ENCODE measurements at regions not wholly inside any gene's neighbourhood (a gene's known extent, or its start where the extent isn't known, plus 50 kb on each side); places are given as distances from the start of the nearest gene placed in this dataset.

GRCh38 chr14:98925354-98926040, 346.5 kb downstream of the BCL11B start:
- TF ChIP-seq, protein P1, sequence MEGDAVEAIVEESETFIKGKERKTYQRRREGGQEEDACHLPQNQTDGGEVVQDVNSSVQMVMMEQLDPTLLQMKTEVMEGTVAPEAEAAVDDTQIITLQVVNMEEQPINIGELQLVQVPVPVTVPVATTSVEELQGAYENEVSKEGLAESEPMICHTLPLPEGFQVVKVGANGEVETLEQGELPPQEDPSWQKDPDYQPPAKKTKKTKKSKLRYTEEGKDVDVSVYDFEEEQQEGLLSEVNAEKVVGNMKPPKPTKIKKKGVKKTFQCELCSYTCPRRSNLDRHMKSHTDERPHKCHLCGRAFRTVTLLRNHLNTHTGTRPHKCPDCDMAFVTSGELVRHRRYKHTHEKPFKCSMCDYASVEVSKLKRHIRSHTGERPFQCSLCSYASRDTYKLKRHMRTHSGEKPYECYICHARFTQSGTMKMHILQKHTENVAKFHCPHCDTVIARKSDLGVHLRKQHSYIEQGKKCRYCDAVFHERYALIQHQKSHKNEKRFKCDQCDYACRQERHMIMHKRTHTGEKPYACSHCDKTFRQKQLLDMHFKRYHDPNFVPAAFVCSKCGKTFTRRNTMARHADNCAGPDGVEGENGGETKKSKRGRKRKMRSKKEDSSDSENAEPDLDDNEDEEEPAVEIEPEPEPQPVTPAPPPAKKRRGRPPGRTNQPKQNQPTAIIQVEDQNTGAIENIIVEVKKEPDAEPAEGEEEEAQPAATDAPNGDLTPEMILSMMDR (tag by site-specific recombination; IDR thresholded peaks at IDR 0.05): no peak
- TF ChIP-seq ZBTB17 (tag by site-specific recombination; IDR thresholded peaks at IDR 0.05) (no peak), ZBTB8A (tag by site-specific recombination; IDR thresholded peaks at IDR 0.05) (no peak), ZNF24 (tag by site-specific recombination; IDR thresholded peaks at IDR 0.05) (no peak), OVOL3 (tag by site-specific recombination; IDR thresholded peaks at IDR 0.05) (no peak), ZNF169 (tag by site-specific recombination; IDR thresholded peaks at IDR 0.05) (no peak)
- TF ChIP-seq, protein P2, sequence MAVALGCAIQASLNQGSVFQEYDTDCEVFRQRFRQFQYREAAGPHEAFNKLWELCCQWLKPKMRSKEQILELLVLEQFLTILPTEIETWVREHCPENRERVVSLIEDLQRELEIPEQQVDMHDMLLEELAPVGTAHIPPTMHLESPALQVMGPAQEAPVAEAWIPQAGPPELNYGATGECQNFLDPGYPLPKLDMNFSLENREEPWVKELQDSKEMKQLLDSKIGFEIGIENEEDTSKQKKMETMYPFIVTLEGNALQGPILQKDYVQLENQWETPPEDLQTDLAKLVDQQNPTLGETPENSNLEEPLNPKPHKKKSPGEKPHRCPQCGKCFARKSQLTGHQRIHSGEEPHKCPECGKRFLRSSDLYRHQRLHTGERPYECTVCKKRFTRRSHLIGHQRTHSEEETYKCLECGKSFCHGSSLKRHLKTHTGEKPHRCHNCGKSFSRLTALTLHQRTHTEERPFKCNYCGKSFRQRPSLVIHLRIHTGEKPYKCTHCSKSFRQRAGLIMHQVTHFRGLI (tag by site-specific recombination; IDR thresholded peaks at IDR 0.05): no peak
- TF ChIP-seq, protein P3, sequence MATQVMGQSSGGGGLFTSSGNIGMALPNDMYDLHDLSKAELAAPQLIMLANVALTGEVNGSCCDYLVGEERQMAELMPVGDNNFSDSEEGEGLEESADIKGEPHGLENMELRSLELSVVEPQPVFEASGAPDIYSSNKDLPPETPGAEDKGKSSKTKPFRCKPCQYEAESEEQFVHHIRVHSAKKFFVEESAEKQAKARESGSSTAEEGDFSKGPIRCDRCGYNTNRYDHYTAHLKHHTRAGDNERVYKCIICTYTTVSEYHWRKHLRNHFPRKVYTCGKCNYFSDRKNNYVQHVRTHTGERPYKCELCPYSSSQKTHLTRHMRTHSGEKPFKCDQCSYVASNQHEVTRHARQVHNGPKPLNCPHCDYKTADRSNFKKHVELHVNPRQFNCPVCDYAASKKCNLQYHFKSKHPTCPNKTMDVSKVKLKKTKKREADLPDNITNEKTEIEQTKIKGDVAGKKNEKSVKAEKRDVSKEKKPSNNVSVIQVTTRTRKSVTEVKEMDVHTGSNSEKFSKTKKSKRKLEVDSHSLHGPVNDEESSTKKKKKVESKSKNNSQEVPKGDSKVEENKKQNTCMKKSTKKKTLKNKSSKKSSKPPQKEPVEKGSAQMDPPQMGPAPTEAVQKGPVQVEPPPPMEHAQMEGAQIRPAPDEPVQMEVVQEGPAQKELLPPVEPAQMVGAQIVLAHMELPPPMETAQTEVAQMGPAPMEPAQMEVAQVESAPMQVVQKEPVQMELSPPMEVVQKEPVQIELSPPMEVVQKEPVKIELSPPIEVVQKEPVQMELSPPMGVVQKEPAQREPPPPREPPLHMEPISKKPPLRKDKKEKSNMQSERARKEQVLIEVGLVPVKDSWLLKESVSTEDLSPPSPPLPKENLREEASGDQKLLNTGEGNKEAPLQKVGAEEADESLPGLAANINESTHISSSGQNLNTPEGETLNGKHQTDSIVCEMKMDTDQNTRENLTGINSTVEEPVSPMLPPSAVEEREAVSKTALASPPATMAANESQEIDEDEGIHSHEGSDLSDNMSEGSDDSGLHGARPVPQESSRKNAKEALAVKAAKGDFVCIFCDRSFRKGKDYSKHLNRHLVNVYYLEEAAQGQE (tag by site-specific recombination; IDR thresholded peaks at IDR 0.05): no peak
